HPDE6-E6E7 (cell line): ENCODE measurements at regions not wholly inside any gene's neighbourhood (a gene's known extent, or its start where the extent isn't known, plus 50 kb on each side); places are given as distances from the start of the nearest gene placed in this dataset.
"Not testable (repeated sequence)": the region's sequence is repeated elsewhere in the genome, so short reads cannot be mapped to it uniquely, and the experiment has no call there.

Experiments
- DNase-seq: peaks from one replicate; pipeline ENCODE4 v3.0.0; 2011; ENCODE audit warnings: missing footprints; ENCODE audit errors: extremely low spot score

- DNase-seq, result no peak
These were observed 441.1 kb upstream of the DPH6 start for GRCh38 chr15:35987056-35987455.

GRCh38 chr15:35991386-35991785, 445.4 kb upstream of the DPH6 start:
- DNase-seq, result no peak

- no peak for DNase-seq
These were observed 446.8 kb upstream of the DPH6 start for GRCh38 chr15:35992791-35993190.

- no peak for DNase-seq
These were observed 447.2 kb upstream of the DPH6 start for GRCh38 chr15:35993196-35993595.

GRCh38 chr15:35994876-35995275, 448.9 kb upstream of the DPH6 start:
- DNase-seq, result no peak

GRCh38 chr15:35998663-35999602, 453.0 kb upstream of the DPH6 start:
- no peak for DNase-seq

- no peak for DNase-seq
These were observed 459.0 kb upstream of the DPH6 start for GRCh38 chr15:36004891-36005490.

- no peak for DNase-seq
These were observed 459.6 kb upstream of the DPH6 start for GRCh38 chr15:36005542-36005941.

GRCh38 chr15:36007699-36008098, 461.7 kb upstream of the DPH6 start:
- DNase-seq, result no peak

GRCh38 chr15:36008719-36009118, 462.8 kb upstream of the DPH6 start:
- no peak for DNase-seq

- DNase-seq, result no peak
These were observed 478.2 kb upstream of the DPH6 start for GRCh38 chr15:36024031-36024688.

GRCh38 chr15:36026627-36027283, 480.8 kb upstream of the DPH6 start:
- DNase-seq, result no peak

GRCh38 chr15:36029606-36030210, 483.7 kb upstream of the DPH6 start:
- DNase-seq, result no peak

GRCh38 chr15:36039996-36040572, 494.1 kb upstream of the DPH6 start:
- no peak for DNase-seq

- not testable (repeated sequence) for DNase-seq
These were observed 501.2 kb upstream of the DPH6 start for GRCh38 chr15:36047018-36047716.

GRCh38 chr15:36050899-36051298, 504.9 kb upstream of the DPH6 start:
- no peak for DNase-seq

GRCh38 chr15:36052641-36053040, 506.7 kb upstream of the DPH6 start:
- not testable (repeated sequence) for DNase-seq

GRCh38 chr15:36053746-36054145, 507.8 kb upstream of the DPH6 start:
- no peak for DNase-seq

GRCh38 chr15:36059596-36059995, 513.6 kb upstream of the DPH6 start:
- no peak for DNase-seq

- no peak for DNase-seq
These were observed 516.4 kb upstream of the DPH6 start for GRCh38 chr15:36062357-36062756.

- no peak for DNase-seq
These were observed 512.7 kb upstream of the CDIN1 start for GRCh38 chr15:36066757-36067156.
